NCI-H2107 treated with DMSO at 0.1 percent for 48 hours (cell line): ENCODE measurements at regions not wholly inside any gene's neighbourhood (a gene's known extent, or its start where the extent isn't known, plus 50 kb on each side); places are given as distances from the start of the nearest gene placed in this dataset.

Source experiments
- DNase-seq: peaks from one replicate; lab custom pipeline; 2025; ENCODE audit not compliant: unreplicated experiment; lab: John Stamatoyannopoulos, UW

DNA sequence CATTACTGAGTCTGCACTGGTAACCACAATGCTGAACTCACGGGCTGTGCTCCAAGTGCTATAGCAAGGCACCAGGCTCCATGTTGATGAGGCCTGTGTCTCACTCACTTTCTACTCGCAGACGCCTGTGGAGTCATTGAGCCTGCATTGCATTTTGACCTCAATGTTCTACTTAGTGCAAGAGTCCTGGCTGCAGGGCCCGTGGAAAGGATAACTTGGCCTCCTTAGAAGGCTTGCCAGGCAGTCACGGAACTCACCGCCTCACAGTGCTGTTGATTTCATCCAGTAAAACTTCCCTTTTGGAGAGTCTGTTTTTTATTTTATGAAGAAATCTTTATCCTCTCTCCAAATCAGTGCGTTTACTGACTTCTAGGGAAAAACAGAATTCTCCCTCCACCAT lies 290.4 kb downstream of the RNF144A start:
- no peak for DNase-seq

DNA sequence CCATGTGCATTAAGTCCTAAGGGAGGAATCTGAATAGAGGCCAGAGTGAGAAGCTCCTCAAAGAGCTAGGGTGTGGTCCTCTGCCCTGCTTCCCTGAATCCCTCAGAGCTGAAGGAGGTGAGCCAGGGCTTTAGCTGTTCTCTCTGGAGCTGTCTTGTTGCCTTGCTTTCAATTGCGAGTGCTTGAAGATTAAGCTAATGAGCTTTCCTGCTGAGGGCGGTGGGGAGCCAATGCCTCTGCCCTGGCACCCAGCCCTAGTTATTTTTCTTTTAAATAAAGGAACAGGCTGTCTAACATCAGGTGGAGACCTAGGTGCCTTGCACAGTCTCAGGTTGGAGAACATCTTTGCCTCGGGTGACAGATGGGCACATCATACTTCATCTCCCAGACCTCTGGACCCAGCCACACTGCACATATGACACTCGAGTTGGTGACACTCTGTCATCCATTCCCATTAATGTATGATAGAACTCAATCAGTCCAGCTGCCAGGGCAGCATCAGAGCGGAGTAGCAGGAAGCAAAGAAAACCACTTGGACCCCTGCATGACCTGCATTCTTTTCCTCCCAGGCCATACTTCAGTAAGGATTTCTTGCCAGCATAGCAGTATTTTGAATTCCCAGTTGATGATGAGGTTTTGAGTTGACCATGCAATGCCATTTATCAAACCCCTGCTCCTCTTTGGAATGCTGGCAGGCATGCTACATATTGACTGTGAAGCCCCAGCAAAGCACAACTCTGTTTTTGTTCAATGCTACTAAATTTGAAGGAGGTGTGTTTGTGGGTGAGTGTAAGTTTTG lies 292.7 kb downstream of the RNF144A start:
- no peak for DNase-seq

DNA sequence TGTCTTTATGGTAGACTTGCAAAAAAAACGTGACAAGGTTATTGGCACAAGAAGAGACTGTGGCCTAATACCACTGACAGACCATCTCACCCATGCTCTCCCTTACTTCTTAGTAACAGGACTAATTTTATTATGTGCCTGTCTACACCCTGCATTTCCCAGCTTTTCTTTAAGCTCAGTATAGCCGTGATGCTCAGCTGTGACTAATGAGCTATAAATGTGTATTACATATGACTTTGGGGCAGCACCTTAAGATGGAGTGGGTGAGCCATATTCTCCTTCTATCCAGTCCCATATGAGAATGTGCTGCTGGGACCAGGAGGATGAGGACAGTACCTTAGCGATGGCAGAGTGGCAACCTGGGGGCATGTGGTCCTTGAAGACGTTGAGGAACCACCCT lies 293.5 kb downstream of the RNF144A start:
- no peak for DNase-seq

DNA sequence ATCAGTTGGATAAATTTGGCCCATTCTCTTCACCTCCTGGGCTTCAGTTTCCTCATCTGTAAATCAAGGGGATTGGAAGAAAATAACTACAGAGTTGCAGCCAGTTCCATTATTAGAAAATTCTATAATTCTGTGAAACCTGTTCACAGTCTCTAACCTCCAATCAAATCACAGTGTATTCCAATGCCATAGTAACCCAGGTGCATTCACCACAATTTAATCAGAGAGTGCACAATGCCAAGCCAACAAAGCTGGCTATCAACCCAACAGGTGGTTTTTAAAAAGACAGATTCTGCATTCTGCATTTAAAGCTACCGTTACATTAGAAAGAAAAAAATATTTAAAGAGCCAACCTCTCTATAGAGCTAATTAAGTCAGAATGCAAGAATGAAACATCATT lies 308.6 kb downstream of the RNF144A start:
- DNase-seq: peak; percentile 92

DNA sequence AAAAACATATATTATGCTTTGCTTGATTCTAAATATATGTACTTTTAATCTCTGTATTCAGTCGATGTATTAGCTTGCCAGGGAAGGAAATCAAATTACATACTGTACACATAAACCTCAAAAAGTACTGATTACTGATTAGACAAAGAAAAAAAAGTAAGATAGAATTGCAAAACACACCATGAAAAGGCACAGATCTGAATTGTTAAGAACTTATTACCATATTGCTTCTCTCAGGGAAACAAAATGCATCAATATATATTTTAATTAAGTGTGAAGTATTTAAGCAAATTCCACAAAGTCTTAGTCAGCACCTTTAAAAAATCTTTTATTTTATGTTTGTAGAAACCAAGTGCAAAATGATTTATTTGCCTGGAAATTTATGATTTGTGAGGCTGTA lies 309.3 kb downstream of the RNF144A start:
- DNase-seq: no peak

DNA sequence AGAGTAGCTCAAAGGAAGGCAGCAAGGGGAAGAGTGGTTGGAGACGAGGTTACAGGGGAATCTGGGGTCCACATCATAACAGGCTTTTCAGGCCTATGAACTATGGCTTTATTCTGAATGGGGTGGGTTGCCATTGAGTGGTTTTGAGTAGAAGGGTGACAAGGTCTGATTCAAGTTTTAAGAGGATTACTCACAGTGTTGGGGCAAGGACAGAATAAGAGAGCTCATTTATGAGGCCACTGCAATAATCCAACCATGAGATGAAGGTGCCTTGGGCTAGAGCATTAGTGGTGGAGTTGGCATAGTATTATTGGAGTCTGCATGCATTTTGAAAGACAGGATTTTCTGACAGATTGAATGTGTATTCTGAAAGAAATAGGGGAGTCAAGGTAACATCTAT lies 315.9 kb downstream of the RNF144A start:
- no peak for DNase-seq

DNA sequence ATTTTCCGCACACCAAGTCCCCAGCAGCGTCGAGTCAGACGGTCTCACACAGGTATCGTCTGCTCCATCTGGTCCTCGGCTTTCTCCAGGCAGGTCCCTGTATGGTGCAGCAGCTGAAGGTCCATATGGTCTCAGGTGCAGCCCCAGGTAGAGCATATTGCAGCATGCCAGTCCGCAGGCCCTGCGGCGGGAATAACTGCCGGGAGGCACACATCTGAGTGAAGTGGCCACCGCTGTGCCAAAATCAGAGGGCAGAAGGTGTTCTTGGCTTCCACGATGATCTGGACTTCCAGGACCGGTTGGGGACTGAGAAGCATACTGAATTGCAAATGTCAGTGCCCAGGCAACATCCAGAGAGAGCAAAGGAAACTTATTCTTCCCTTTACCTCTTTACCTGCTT lies 320.3 kb downstream of the RNF144A start:
- DNase-seq: no peak

DNA sequence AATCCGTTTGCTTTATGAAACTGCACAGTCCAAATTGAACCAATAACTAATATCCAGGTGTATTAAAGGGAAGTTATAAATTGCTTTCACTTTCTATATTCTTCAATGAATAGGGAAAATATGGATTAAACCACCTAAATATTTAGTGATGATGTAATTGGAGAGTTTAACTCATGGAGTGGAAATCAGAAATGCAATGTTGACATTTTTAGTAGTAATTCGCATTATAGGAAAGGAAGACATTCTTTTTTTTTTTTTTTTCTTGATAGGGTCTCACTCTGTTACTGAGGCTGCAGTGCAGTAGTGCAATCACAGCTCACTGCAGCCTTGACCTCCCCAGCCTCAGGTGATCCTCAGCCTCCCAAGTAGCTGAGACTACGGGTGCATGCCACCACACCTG lies 321.9 kb downstream of the RNF144A start:
- DNase-seq: no peak

DNA sequence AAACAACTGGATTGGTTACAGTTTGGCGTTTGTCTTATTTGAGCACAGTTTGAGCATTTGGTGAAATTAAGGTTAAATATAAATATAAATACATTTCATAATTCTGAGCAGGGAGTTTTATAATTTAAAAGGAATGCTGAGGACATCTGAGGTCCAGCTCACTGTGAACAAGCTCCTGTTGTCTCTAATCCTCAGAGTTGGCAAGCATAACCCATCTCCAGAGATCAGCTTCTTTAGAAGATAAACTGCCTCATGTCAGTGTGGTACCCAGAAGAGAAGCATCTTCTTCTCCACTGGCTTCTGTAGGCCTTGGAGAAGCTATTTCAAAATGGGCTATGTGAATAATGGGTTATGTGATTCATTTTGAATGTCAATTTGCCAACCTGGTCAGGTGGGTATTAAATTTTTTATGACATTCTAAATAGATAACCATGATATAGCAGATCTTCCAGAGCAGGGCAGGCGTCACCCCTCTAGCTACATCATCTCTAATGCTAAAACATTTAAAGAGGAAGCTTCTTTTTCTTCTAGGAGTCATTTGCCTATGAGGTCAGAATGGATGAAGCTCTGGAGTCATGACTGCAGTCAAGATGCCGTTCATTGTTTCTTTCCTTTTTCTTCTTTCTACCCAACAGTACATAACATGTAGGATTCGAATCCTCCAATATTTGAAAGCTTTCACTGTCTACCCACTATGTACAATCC lies 324.0 kb downstream of the RNF144A start:
- no peak for DNase-seq

DNA sequence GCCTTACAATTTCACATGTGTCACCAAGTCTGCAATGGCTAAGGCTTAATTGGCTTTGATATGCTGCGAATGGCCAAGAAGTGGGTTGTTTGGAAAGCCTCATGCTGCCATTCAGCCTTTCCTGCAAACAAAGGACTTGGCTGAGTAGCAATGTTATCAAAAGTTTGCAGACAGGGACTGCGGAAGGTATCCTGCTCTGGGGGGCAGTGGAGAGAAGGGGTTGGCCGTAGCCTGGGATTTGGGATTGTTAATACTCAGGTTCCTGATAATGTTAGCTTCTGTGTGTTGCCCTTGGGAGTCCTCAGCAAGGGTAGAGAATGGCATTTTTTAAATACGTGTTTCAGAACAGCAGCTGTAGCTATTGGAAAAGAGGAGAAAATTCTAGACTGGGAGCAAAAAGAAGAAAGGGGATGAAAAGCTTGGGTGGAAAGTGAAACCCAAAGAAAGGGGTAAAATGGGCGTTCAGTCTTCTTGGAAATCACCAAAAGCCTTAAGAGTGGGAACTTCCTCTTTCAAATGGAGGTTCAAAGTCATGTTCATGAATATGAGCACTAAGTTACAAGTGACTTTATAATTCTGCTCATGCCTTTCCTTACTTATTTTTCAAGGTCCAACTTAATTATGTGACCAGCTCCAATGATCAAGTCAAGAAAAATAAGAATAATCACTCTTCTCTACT lies 325.1 kb downstream of the RNF144A start:
- DNase-seq: no peak

DNA sequence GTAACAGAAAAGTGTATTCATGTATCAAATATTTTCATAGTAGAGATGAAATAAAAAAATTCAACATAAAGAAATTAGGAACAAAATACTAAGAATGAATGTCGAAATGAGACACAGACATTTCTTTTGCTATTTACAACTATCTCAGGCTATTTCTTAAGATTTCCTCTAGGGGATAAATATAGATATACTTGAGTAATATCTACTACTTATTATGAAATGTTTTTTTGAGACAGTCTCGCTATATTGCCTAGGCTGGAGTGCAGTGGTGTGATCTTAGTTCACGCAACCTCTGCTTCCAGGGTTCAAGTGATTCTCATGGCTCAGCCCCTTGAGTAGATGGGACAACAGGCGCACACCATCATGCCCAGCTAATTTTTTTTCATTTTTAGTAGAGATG lies 326.1 kb downstream of the RNF144A start:
- no peak for DNase-seq

DNA sequence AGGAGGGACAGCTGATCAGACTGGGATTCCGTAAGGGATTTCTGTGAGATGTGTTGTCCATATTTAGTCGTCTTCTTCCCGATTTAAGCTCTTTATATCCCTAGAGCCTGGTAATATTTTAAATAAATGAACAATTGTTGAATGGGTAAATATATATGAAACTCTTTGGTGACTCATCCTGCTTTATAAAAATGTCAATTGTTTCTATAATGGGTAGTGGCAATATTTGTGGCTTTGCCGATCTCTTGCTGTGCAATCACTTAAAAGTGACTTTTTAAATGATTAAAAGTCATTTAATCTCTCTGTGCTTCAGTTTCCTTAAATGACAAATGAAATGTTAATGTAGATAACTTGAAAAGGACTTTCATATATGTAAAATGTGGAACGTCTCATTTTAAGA lies 339.2 kb downstream of the RNF144A start:
- DNase-seq: no peak

DNA sequence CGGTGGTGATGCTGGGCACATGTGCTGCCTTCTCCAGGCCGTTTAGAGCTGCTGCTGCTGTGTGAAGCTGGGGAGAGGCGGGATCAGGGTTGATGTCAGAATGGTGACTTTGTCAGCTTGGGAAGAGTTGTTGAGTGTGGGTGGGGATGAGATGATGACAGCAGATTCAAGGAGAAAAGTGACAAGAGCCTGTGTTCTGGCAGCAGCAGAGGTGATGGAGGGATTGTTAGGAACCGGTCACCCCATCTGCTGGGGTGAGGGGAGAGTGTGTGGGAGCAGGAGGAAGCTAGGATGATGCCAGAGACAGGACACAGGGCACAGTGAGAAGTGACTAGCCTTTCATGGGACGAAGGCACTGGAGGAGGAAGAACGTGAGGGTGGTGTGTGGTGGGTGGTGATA lies 345.5 kb downstream of the RNF144A start:
- no peak for DNase-seq

DNA sequence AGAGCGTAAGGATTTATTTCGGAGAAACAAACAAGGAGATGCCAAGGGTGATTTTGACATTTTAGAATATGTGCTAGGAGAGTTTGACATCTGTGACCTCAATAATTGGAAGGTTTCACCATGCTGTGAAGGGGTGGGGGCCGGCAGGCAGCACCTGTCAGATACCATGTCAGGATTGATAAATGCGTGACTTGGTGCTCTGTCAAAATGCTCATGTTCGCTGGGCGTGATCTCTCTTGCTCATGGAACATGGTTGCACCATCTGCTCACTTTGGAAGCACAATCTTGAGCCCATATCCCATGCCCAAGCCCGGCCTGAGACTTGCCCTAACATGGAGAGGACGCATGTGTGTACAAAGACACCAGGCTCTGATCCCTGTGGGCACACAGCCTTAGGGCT lies 347.6 kb downstream of the RNF144A start:
- DNase-seq: no peak

DNA sequence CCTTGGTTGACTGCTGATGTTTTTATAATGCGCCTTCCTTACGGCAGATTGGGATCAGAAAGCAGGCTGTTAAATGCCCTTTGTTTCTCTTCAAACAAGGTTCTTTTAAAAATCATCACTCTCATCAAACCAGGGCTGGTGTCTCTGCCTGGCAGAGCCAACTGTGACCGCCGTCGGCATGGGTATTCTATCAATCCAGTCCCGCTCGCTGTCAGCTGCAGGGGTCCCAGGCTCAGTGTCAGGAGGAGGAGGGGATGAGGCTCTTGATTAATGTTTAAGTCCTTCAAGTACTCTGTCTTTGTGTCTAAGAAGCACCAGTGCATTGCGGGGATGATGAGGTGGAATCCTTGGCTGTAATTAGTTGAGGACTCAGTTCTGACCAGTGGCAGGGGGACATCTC lies 348.1 kb downstream of the RNF144A start:
- DNase-seq: no peak

DNA sequence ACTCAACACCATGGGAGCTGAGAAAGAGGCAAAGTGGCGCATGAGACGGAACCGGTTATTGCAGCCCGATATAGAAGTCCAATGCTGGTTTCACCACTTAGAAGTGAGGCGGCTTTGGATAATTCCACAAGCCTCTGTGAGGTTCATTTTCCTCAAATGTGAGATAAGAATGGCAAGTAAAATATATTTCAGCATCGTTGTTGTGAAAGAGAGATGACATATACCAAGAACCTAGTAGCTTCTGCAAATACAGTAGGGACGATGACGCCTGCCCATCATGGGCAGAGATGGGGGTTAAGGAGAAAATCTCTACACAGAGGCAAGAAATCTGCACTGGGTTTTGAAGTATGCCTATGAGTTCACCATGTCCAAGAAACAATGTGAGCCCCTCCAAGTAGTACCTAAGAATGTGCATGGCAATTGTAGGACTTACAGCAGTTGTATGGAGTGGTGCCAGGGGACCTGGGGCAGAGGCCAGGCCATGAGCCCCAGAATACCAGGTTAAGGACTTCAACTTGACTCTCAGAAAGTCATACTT lies 352.0 kb downstream of the RNF144A start:
- DNase-seq: no peak

DNA sequence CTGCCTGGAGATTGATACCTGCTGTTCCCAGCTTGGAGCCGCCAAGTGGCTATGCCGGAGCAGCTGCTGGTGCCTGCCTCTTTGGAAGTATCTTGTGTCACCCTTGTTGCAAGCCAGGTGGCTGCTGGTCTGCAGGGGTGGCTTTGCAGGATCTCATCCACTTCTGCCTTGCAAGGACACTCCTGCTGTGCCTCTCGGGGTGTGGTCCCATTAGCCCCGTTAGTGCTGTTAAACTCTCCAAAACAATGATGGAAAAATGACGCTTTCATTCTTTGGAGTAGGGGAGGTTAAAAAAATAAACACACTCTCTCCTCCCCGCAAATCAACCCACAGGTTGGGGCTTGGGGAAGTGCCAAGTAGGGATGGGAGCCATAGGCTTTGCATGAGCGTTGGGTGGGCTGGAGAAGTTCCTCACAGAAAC lies 352.8 kb downstream of the RNF144A start:
- DNase-seq: peak; percentile 95

DNA sequence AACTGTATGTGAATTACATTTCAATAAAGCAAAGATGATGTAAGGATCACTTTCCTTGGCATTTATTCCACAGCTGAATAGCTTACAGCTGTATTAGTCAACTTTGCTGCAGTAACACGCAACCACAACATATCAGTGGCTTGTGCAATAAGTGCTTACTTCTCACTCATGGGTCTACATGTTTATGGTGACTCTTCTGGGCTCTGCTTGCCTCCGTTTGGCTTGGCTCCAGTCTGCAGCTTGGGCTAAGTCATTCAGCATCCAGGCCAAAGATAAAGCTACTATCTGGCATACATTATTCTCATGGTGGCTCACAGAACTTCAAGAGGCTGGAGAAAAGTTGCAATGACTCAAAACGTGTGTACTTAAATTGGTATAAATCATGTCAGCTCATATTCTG lies 355.0 kb downstream of the RNF144A start:
- DNase-seq: peak; percentile 40

DNA sequence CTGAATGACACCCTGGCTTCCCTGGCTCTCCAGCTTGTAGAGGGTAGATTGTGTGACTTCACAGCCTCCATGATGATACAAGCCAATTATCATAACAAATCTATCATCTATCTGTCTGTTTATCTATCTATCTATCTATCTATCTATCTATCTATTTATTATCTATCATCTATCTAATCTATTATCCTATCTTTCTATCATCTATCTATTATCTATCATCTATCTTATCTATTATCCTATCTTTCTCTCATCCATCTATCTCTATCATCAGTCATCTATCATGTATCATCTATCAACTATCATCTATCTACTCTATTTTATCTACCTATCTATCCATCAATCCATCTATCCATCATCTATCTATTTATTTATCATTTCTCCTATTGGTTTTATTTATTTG lies 361.8 kb downstream of the RNF144A start:
- DNase-seq: no peak

DNA sequence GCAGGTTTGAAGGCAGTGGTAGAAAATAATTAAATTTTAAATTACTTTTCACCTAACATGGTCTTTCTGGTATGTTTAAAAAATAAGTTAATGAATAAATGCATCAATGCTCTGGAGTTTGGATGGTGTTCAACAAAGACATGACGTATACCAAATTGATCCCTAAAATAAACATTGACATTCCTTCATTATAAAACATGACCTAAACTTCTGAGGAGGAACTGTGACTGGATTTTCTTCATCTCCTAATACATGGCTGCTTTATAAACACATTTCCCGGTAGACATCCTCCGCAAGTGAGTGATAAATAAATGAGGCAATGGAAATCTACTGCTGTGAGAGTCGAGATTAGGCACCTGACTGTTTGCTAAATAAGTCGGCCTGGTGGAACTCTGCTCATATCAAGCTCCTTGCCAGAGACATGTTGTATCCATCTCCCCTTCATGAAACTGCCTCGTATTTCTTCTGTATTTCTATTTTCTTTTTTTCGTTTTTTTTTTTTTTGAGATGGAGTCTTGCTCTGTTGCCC lies 362.3 kb downstream of the RNF144A start:
- DNase-seq: no peak

DNA sequence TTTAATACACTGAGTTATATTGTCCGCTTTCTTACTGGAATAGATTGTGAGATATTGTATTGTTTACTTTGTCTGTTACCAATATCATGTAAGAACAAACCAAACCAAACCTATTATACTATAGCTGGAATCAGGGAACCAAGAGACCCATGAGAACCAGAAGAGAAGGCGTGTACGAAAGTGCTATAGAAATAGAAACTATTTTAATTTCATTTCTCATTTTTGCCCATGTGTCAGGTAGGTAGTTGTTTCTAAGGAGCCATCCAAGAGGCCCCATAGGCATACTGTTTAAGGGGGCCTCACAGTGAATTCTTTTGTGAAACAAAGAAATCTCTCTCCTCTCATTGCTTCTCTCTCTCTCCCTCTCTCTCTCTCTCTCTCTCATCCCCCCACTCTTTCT lies 363.6 kb downstream of the RNF144A start:
- no peak for DNase-seq
